GM19463 (cell line): ENCODE measurements at regions not wholly inside any gene's neighbourhood (a gene's known extent, or its start where the extent isn't known, plus 50 kb on each side); places are given as distances from the start of the nearest gene placed in this dataset.
"Not testable (repeated sequence)": the region's sequence is repeated elsewhere in the genome, so short reads cannot be mapped to it uniquely, and the experiment has no call there.

Source experiments
- ATAC-seq: cut with Tn5 transposase; IDR thresholded peaks from one replicate; pipeline ENCODE4 v1.9.1; 2021; ENCODE audit warnings: mild to moderate bottlenecking, moderate library complexity; ENCODE audit not compliant: unreplicated experiment

GRCh38 chr7:125848157-125848556, 918.5 kb upstream of the POT1 start:
- ATAC-seq: no peak

- no peak for ATAC-seq
Observed at GRCh38 chr7:125847692-125848091, 918.1 kb upstream of the POT1 start.

- no peak for ATAC-seq
Observed at GRCh38 chr7:125847055-125847454, 917.4 kb upstream of the POT1 start.

GRCh38 chr7:125845686-125846085, 916.1 kb upstream of the POT1 start:
- ATAC-seq: no peak

GRCh38 chr7:125834421-125834820, 904.8 kb upstream of the POT1 start:
- ATAC-seq: no peak

GRCh38 chr7:125833839-125834238, 904.2 kb upstream of the POT1 start:
- no peak for ATAC-seq

GRCh38 chr7:125830743-125831142, 901.1 kb upstream of the POT1 start:
- no peak for ATAC-seq

- no peak for ATAC-seq
Observed at GRCh38 chr7:125828153-125828700, 898.6 kb upstream of the POT1 start.

GRCh38 chr7:125823538-125823937, 893.9 kb upstream of the POT1 start:
- ATAC-seq: peak; percentile 45

GRCh38 chr7:125820495-125820894, 890.9 kb upstream of the POT1 start:
- no peak for ATAC-seq

- no peak for ATAC-seq
Observed at GRCh38 chr7:125814100-125814499, 884.5 kb upstream of the POT1 start.

- ATAC-seq: not testable (repeated sequence)
Observed at GRCh38 chr7:125806491-125806890, 876.9 kb upstream of the POT1 start.

GRCh38 chr7:125804273-125804672, 874.6 kb upstream of the POT1 start:
- ATAC-seq: no peak

GRCh38 chr7:125780153-125780552, 850.5 kb upstream of the POT1 start:
- no peak for ATAC-seq

- ATAC-seq: no peak
Observed at GRCh38 chr7:125775317-125775716, 845.7 kb upstream of the POT1 start.

- no peak for ATAC-seq
Observed at GRCh38 chr7:125773113-125773785, 843.6 kb upstream of the POT1 start.

GRCh38 chr7:125747966-125748365, 818.3 kb upstream of the POT1 start:
- no peak for ATAC-seq

- no peak for ATAC-seq
Observed at GRCh38 chr7:125746510-125746909, 816.9 kb upstream of the POT1 start.

- ATAC-seq: no peak
Observed at GRCh38 chr7:125727215-125727614, 797.6 kb upstream of the POT1 start.

GRCh38 chr7:125695626-125696025, 766.0 kb upstream of the POT1 start:
- ATAC-seq: no peak

GRCh38 chr7:125683156-125683555, 753.5 kb upstream of the POT1 start:
- ATAC-seq: no peak

GRCh38 chr7:125681508-125681907, 751.9 kb upstream of the POT1 start:
- ATAC-seq: no peak

GRCh38 chr7:125678771-125679170, 749.1 kb upstream of the POT1 start:
- no peak for ATAC-seq
